SK-N-SH (cell line): ENCODE measurements at regions not wholly inside any gene's neighbourhood (a gene's known extent, or its start where the extent isn't known, plus 50 kb on each side); places are given as distances from the start of the nearest gene placed in this dataset.

Source experiments
- CTCF ChIA-PET: fragments of 300-600, 350-600 bp; formaldehyde crosslinking; extraction: SDS; loops from one replicate; lab custom pipeline; 2021; lab: Yijun Ruan, JAX
- POLR2A ChIA-PET: fragments of 350-600 bp; sonication (Branson Sonifier 250); formaldehyde crosslinking; extraction: SDS; loops from one replicate; lab custom pipeline; 2020; ENCODE audit warnings: antibody characterized with exemption, inconsistent platforms; lab: Yijun Ruan, JAX
- DNase-seq: peaks from one replicate; pipeline ENCODE4 v3.0.0; 2012
- H2AFZ ChIP-seq: fragments of 200-600 bp; sonication (generic); 2 replicates; pipeline ENCODE4 v1.8.1; 2016; ENCODE audit warnings: antibody characterized with exemption, mild to moderate bottlenecking, low read depth
- H3F3A ChIP-seq: fragments of 200-600 bp; sonication (generic); replicated peaks from 2 replicates; pipeline ENCODE3; 2016; ENCODE audit warnings: antibody characterized with exemption, mild to moderate bottlenecking; ENCODE audit not compliant: insufficient read depth
- H3K27ac ChIP-seq, 2 experiments: fragments of 200-500 bp in 1 of 2; fragments of 200-600 bp in 1 of 2; sonication (Bioruptor generic) in 1 of 2; sonication (generic), shearing (Covaris generic) in 1 of 2; 2 replicates each; pipeline versions ENCODE4 v1.5.1 to v1.6.1; 2014 to 2016; ENCODE audit warnings: low read depth in 2 of 2, inconsistent platforms in 1 of 2, low read length in 1 of 2, mild to moderate bottlenecking in 1 of 2, mixed read lengths in 1 of 2
- H3K27me3 ChIP-seq: fragments of 200-600 bp; sonication (generic), shearing (Covaris generic); 2 replicates; pipeline ENCODE4 v1.6.1; 2016; ENCODE audit warnings: mixed run types; ENCODE audit not compliant: insufficient read depth
- H3K36me3 ChIP-seq, 2 experiments: fragments of 200-500 bp in 1 of 2; fragments of 200-600 bp in 1 of 2; sonication (Bioruptor generic) in 1 of 2; sonication (generic) in 1 of 2; replicated peaks in 1 of 2; 2 replicates each; pipeline versions ENCODE3 to v1.5.1; 2014 to 2016; ENCODE audit warnings: low read length in 1 of 2, mild to moderate bottlenecking in 1 of 2; ENCODE audit not compliant: insufficient read depth in 2 of 2, control insufficient read depth in 1 of 2
- H3K4me1 ChIP-seq, 2 experiments: fragments of 200-500 bp in 1 of 2; fragments of 200-600 bp in 1 of 2; sonication (Bioruptor generic) in 1 of 2; sonication (generic), shearing (Covaris generic) in 1 of 2; 2 replicates each; pipeline versions ENCODE4 v1.5.1 to v1.6.1; 2014 to 2016; ENCODE audit warnings: low read depth in 1 of 2, low read length in 1 of 2, mixed run types in 1 of 2; ENCODE audit not compliant: insufficient read depth in 2 of 2, control insufficient read depth in 1 of 2
- H3K4me2 ChIP-seq: fragments of 200-600 bp; sonication (generic), shearing (Covaris generic); 2 replicates; pipeline ENCODE4 v1.6.1; 2017; ENCODE audit warnings: mixed run types
- H3K4me3 ChIP-seq, 2 experiments: fragments of 200-500 bp in 1 of 2; fragments of 200-600 bp in 1 of 2; sonication (Bioruptor generic) in 1 of 2; sonication (generic), shearing (Covaris generic) in 1 of 2; 2 replicates each; pipeline versions ENCODE4 v1.5.1 to v1.8.1; 2014 to 2016; ENCODE audit warnings: low read depth in 2 of 2, inconsistent platforms in 1 of 2, low read length in 1 of 2, mild to moderate bottlenecking in 1 of 2, mixed read lengths in 1 of 2, moderate library complexity in 1 of 2
- H3K79me2 ChIP-seq: fragments of 200-600 bp; sonication (generic); 2 replicates; pipeline ENCODE4 v1.8.1; 2017; ENCODE audit warnings: mild to moderate bottlenecking; ENCODE audit not compliant: insufficient read depth
- H3K9ac ChIP-seq: fragments of 200-600 bp; sonication (generic); 2 replicates; pipeline ENCODE4 v1.6.1; 2017; ENCODE audit warnings: mixed run types
- H3K9me2 ChIP-seq: fragments of 200-600 bp; sonication (generic); 2 replicates; pipeline ENCODE4 v1.6.1; 2017; ENCODE audit warnings: mixed run types
- H3K9me3 ChIP-seq: fragments of 200-600 bp; sonication (generic); 2 replicates; pipeline ENCODE4 v1.6.1; 2017; ENCODE audit warnings: mixed run types, mild to moderate bottlenecking, moderate library complexity
- H4K20me1 ChIP-seq: fragments of 200-600 bp; sonication (generic); 2 replicates; pipeline ENCODE4 v1.6.1; 2017; ENCODE audit warnings: mild to moderate bottlenecking, mixed run types; ENCODE audit not compliant: insufficient read depth
- CHD2 ChIP-seq: fragments of 150-350 bp; IDR thresholded peaks from 2 replicates; pipeline ENCODE4 v1.6.1; 2018; ENCODE audit warnings: low read length; ENCODE audit not compliant: partially characterized antibody
- EP300 ChIP-seq, 2 experiments: IDR thresholded peaks; 2 replicates each; pipeline versions ENCODE4 v1.4.0 to v1.6.1; 2012; ENCODE audit warnings: borderline replicate concordance in 1 of 2, low read depth in 1 of 2, low read length in 1 of 2
- EZH2phosphoT487 ChIP-seq: fragments of 200-600 bp; sonication (generic); IDR thresholded peaks from 2 replicates; pipeline ENCODE4 v1.6.1; 2017; ENCODE audit warnings: low read depth, mixed run types, mild to moderate bottlenecking, antibody characterized with exemption, moderate library complexity, borderline replicate concordance
- FOXJ3 ChIP-seq: sonication (generic); formaldehyde crosslinking; IDR thresholded peaks from 2 replicates; pipeline ENCODE4 v1.5.1; 2020; ENCODE audit warnings: mild to moderate bottlenecking, missing genetic modification reagents
- GABPA ChIP-seq: IDR thresholded peaks from 2 replicates; pipeline ENCODE4 v1.4.0; 2012; ENCODE audit warnings: low read depth, mild to moderate bottlenecking
- GATA2 ChIP-seq: sonication (generic); formaldehyde crosslinking; IDR thresholded peaks from 2 replicates; pipeline ENCODE4 v1.5.0; 2020; ENCODE audit warnings: mild to moderate bottlenecking, missing genetic modification reagents
- JUND ChIP-seq: IDR thresholded peaks from 2 replicates; pipeline ENCODE4 v1.4.0; 2012
- MEF2A ChIP-seq: IDR thresholded peaks from 2 replicates; pipeline ENCODE4 v1.4.0; 2012; ENCODE audit warnings: low read depth, borderline replicate concordance
- NRF1 ChIP-seq: IDR thresholded peaks from 2 replicates; pipeline ENCODE4 v1.6.1; 2012; ENCODE audit warnings: low read depth, mild to moderate bottlenecking, low read length
- POLR2AphosphoS5 ChIP-seq: IDR thresholded peaks from 2 replicates; pipeline ENCODE4 v1.6.1; 2012; ENCODE audit warnings: low read depth, low read length
- REST ChIP-seq: IDR thresholded peaks from 2 replicates; pipeline ENCODE4 v1.6.1; 2012; ENCODE audit warnings: mild to moderate bottlenecking, low read depth, low read length, moderate library complexity
- RFX5 ChIP-seq: IDR thresholded peaks from 2 replicates; pipeline ENCODE4 v1.6.1; 2012; ENCODE audit warnings: mild to moderate bottlenecking, improper control_type of control experiment, low read length
- RXRA ChIP-seq: IDR thresholded peaks from 2 replicates; pipeline ENCODE4 v1.4.0; 2012; ENCODE audit warnings: low read depth, mild to moderate bottlenecking, borderline replicate concordance
- SIN3A ChIP-seq: IDR thresholded peaks from 2 replicates; pipeline ENCODE4 v1.6.1; 2012; ENCODE audit warnings: low read depth, mild to moderate bottlenecking, low read length, moderate library complexity, borderline replicate concordance
- TAF1 ChIP-seq: IDR thresholded peaks from 2 replicates; pipeline ENCODE4 v1.6.1; 2012; ENCODE audit warnings: low read depth, mild to moderate bottlenecking, low read length, moderate library complexity, borderline replicate concordance
- TCF12 ChIP-seq: IDR thresholded peaks from 2 replicates; pipeline ENCODE4 v1.4.0; 2012
- TEAD4 ChIP-seq: IDR thresholded peaks from 2 replicates; pipeline ENCODE4 v1.4.0; 2012; ENCODE audit warnings: mild to moderate bottlenecking, borderline replicate concordance; ENCODE audit not compliant: insufficient read depth
- USF1 ChIP-seq: IDR thresholded peaks from 2 replicates; pipeline ENCODE4 v1.4.0; 2012; ENCODE audit warnings: low read depth, borderline replicate concordance
- WGBS: methylation state at CpG from one replicate; pipeline ENCODE4 v1.1.6; 2017; ENCODE audit warnings: low lambda C conversion rate; 5-methylcytosine and 5-hydroxymethylcytosine counted together

DNA sequence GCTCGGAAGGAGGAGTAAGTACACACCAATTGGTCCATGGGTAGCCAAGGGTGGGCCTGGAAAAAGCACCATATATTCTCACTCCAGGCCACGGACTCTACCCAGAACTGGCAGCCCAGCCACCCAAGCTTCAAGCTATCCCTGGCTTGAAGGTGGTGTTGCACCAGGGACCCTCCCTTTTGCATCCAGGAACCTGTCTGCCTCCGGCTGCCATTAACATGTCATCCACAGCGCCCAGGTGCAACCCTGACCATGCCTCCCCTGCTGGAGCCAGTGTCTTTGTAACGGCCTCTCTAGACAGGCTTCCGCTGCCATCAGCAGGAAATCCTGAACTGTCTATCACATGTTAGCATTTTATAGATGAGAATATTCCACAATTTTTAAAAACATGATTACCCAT is 2158.5 kb upstream of the RAG2 start:
- ChIA-PET CTCF (no interaction called here), POLR2A (no interaction called here)
- no peak overlapping the region for H3K4me2 ChIP-seq
- H3K79me2 ChIP-seq = no peaks in the 10 kb centered on the region
- H3K36me3 ChIP-seq = peaks cover 0 to 4% of the 10 kb centered on the region in 2 experiments
- no peaks in the 10 kb centered on the region for H3K27me3 ChIP-seq
- WGBS = 36% methylated on average over 3 of the region's 6 CpGs
- H3K9ac ChIP-seq = no peak overlapping the region
- no peak for DNase-seq
- H3K9me2 ChIP-seq = no peaks in the 10 kb centered on the region
- H3K4me3 ChIP-seq = no peak overlapping the region
- H3K9me3 ChIP-seq = no peaks in the 10 kb centered on the region
- no peaks in the 10 kb centered on the region for H3F3A ChIP-seq
- no peak for TF ChIP-seq EP300 (IDR thresholded peaks at IDR 0.05; ENCODE audit: borderline replicate concordance in 1 of 2, low read depth in 1 of 2, low read length in 1 of 2)
- no peak for TF ChIP-seq RFX5
- no peak for TF ChIP-seq POLR2AphosphoS5
- no peak for TF ChIP-seq TCF12
- TF ChIP-seq FOXJ3 (CRISPR knock-in tag) = no peak
- no peak for TF ChIP-seq MEF2A
- no peak for TF ChIP-seq CHD2
- TF ChIP-seq TEAD4 = no peak
- no peak for TF ChIP-seq EZH2phosphoT487
- no peak for TF ChIP-seq GABPA
- TF ChIP-seq JUND = no peak
- TF ChIP-seq TAF1 = no peak
- no peak for TF ChIP-seq GATA2 (CRISPR knock-in tag)
- TF ChIP-seq NRF1 = no peak
- no peak for TF ChIP-seq SIN3A
- TF ChIP-seq USF1 = no peak
- no peak for TF ChIP-seq RXRA
- no peak for TF ChIP-seq REST
- no peak overlapping the region for H3K27ac ChIP-seq
- H3K4me1 ChIP-seq = no peaks in the 10 kb centered on the region
- no peak overlapping the region for H2AFZ ChIP-seq
- no peaks in the 10 kb centered on the region for H4K20me1 ChIP-seq
